ENCODE measurements at regions not wholly inside any gene's neighbourhood (a gene's known extent, or its start where the extent isn't known, plus 50 kb on each side); places are given as distances from the start of the nearest gene placed in this dataset.
A peak's percentile ranks its signal among the peaks of the same experiment; 100 is the strongest.

- no TSS peak for BruUV-seq (replicated peaks)
- Histone ChIP-seq H3K4me1 (ENCODE audit: control insufficient read depth, insufficient read depth, low read length) (peaks cover 68% of the 10 kb centered on the region), H4K20me1 (ENCODE audit: insufficient read depth, low read length) (peaks cover 94% of the 10 kb centered on the region), H2AK5ac (ENCODE audit: low read depth, low read length) (peak overlapping the region; percentile 95), H2BK15ac (ENCODE audit: low read depth, low read length) (peak overlapping the region; percentile 57; the same call in 2 of the 3 replicates), H2BK20ac (ENCODE audit: low read depth, low read length) (peak overlapping the region; percentile 80), H2AK9ac (replicated peaks; ENCODE audit: low read depth, low read length, poor library complexity) (peak overlapping the region; percentile 93), H2AFZ (replicated peaks; ENCODE audit: low read length, poor library complexity) (peak overlapping the region; percentile 27), H3K9ac (ENCODE audit: low read depth, low read length) (peak overlapping the region; percentile 15; the same call in 1 of the 2 replicates), H2BK120ac (ENCODE audit: low read depth, low read length) (peak overlapping the region; percentile 74), H4K5ac (ENCODE audit: low read depth, low read length) (peak overlapping the region; percentile 16; the same call in 1 of the 2 replicates), H3K9me1 (ENCODE audit: insufficient read depth, low read length) (peaks cover 42% of the 10 kb centered on the region), H3K18ac (ENCODE audit: low read depth, low read length) (peak overlapping the region; percentile 71; the same call in 1 of the 2 replicates), H3K9me3 (ENCODE audit: control insufficient read depth, insufficient read depth, low read length) (no peaks in the 10 kb centered on the region), H4K91ac (ENCODE audit: insufficient read depth, low read depth, low read length) (peak overlapping the region; percentile 89), H3K36me3 (ENCODE audit: control insufficient read depth, insufficient read depth, low read length) (peaks cover 41% of the 10 kb centered on the region), H3K14ac (replicated peaks; ENCODE audit: low read depth, low read length) (peak overlapping the region; percentile 97), H3K56ac (ENCODE audit: extremely low read depth, insufficient read depth, low read length) (peak overlapping the region; percentile 82), H2BK5ac (ENCODE audit: low read depth, low read length, poor library complexity, severe bottlenecking) (peak overlapping the region; percentile 88), H3K27me3 (ENCODE audit: control insufficient read depth, insufficient read depth, low read length) (no peaks in the 10 kb centered on the region), H3K23ac (ENCODE audit: low read depth, low read length) (peak overlapping the region; percentile 92), H3K27ac (ENCODE audit: insufficient read depth, low read length) (peak overlapping the region; percentile 89), H3K4ac (ENCODE audit: low read depth, low read length) (peak overlapping the region; percentile 96), H3K4me2 (ENCODE audit: low read depth, low read length) (peak overlapping the region; percentile 9), H3K4me3 (ENCODE audit: insufficient read depth, low read depth, low read length) (no peak overlapping the region), H4K8ac (ENCODE audit: low read depth in 2 of 2, low read length in 2 of 2) (peak overlapping the region; percentile 69 to 77), H3K79me1 (ENCODE audit: low read depth in 1 of 2, low read length in 2 of 2) (peaks cover 3 to 74% of the 10 kb centered on the region in 2 experiments; a peak in 3 of 4 replicates)
- intact Hi-C loops (cut with micrococcal nuclease): no loop called here
- dilution Hi-C loops (cut with HindIII; ENCODE audit: low sequenced_read_pairs, unreplicated experiment): no loop called here
- DNase-seq: peak; percentile 96
- ATAC-seq (ENCODE audit: low read depth): peak; percentile 79
- no CpG with 5 or more reads among the region's 13 CpGs for WGBS, 2 experiments (ENCODE audit: extremely low coverage in 2 of 2, insufficient read length in 1 of 2)
- ChIA-PET CTCF (interaction anchor here (1.0 kb wide), 1 partner anchor 30 kb away, joined by 3 read pairs; no protein-coding TSS in a partner anchor), POLR2A (ENCODE audit: unreplicated experiment) (interaction anchor here (0.6 kb wide), 2 partner anchors 19 to 810 kb away, joined by 3 to 23 read pairs; no protein-coding TSS in a partner anchor)
- in situ Hi-C loops (cut with MboI; ENCODE audit: low sequenced_read_pairs): no loop called here
- peak; percentile 76 for TF ChIP-seq FOS (IDR thresholded peaks at IDR 0.05; ENCODE audit: low read depth, low read length)
- peak; percentile 15; the same call in 1 of the 2 replicates for TF ChIP-seq SMC3 (IDR thresholded peaks at IDR 0.05; ENCODE audit: low read depth, low read length)
- TF ChIP-seq ELK1 (IDR thresholded peaks at IDR 0.05; ENCODE audit: borderline replicate concordance, low read depth, low read length): no peak
- TF ChIP-seq RCOR1 (IDR thresholded peaks at IDR 0.05; ENCODE audit: insufficient replicate concordance, low read length): peak; percentile 23
- TF ChIP-seq CTCF (conservative IDR thresholded peaks at IDR 0.05; ENCODE audit: low read depth, low read length): no peak
- no peak for TF ChIP-seq RAD21 (IDR thresholded peaks at IDR 0.05; ENCODE audit: low read length)
- TF ChIP-seq MAZ (IDR thresholded peaks at IDR 0.05; ENCODE audit: borderline replicate concordance, low read depth, low read length): peak; percentile 83; the same call in 1 of the 2 replicates
- TF ChIP-seq USF2 (IDR thresholded peaks at IDR 0.05; ENCODE audit: low read depth, low read length): peak; percentile 70; the same call in 1 of the 2 replicates
- TF ChIP-seq POLR2A (IDR thresholded peaks at IDR 0.05; ENCODE audit: low read depth, low read length): peak; percentile 59; the same call in 1 of the 2 replicates
- TF ChIP-seq CEBPB (IDR thresholded peaks at IDR 0.05; ENCODE audit: low read depth, low read length): no peak
- TF ChIP-seq BHLHE40 (IDR thresholded peaks at IDR 0.05; ENCODE audit: low read depth, low read length): peak; percentile 86
- no peak for TF ChIP-seq RFX5 (IDR thresholded peaks at IDR 0.05; ENCODE audit: low read depth, low read length)
- TF ChIP-seq NFE2L2 (IDR thresholded peaks at IDR 0.05; ENCODE audit: low read depth, low read length): no peak
Observed at GRCh38 chr9:127555840-127556820, 55.9 kb upstream of the STXBP1 start.

Measured in IMR-90 (cell line).